Astrocyte (in vitro differentiated cells and primary cell): ENCODE measurements at regions not wholly inside any gene's neighbourhood (a gene's known extent, or its start where the extent isn't known, plus 50 kb on each side); places are given as distances from the start of the nearest gene placed in this dataset.

Source experiments
- DNase-seq: peaks from one replicate; pipeline ENCODE4 v3.0.0-alpha.2; 2010; ENCODE audit warnings: low read depth
- FAIRE-seq: peaks from 2 replicates; lab custom pipeline; 2011; peaks lifted over from hg19 to GRCh38; lab: Jason Lieb, UNC
- H2AFZ ChIP-seq: 2 replicates; pipeline ENCODE4 v1.6.0; 2012; ENCODE audit warnings: low read depth, low read length, inconsistent platforms
- H3K27ac ChIP-seq: 2 replicates; pipeline ENCODE4 v1.5.1; 2011; ENCODE audit warnings: low read depth, low read length, inconsistent platforms
- H3K27me3 ChIP-seq: 2 replicates; pipeline ENCODE4 v1.6.0; 2011; ENCODE audit warnings: low read length, inconsistent platforms; ENCODE audit not compliant: insufficient read depth
- H3K36me3 ChIP-seq: 2 replicates; pipeline ENCODE4 v1.5.1; 2011; ENCODE audit warnings: low read length, inconsistent platforms; ENCODE audit not compliant: insufficient read depth
- H3K4me1 ChIP-seq: 2 replicates; pipeline ENCODE4 v1.5.1; 2011; ENCODE audit warnings: low read length, inconsistent platforms; ENCODE audit not compliant: insufficient read depth
- H3K4me2 ChIP-seq: 2 replicates; pipeline ENCODE4 v1.6.0; 2012; ENCODE audit warnings: low read length, inconsistent platforms
- H3K4me3 ChIP-seq: 2 replicates; pipeline ENCODE4 v1.5.1; 2011; ENCODE audit warnings: low read depth, mild to moderate bottlenecking, low read length, inconsistent platforms; ENCODE audit not compliant: insufficient read depth
- H3K79me2 ChIP-seq: 2 replicates; pipeline ENCODE4 v1.6.0; 2012; ENCODE audit warnings: mild to moderate bottlenecking, low read length, inconsistent platforms; ENCODE audit not compliant: insufficient read depth
- H3K9ac ChIP-seq: 2 replicates; pipeline ENCODE4 v1.6.0; 2012; ENCODE audit warnings: mild to moderate bottlenecking, low read length, inconsistent platforms
- H3K9me3 ChIP-seq: 2 replicates; pipeline ENCODE4 v1.5.1; 2012; ENCODE audit warnings: low read depth, mild to moderate bottlenecking, low read length, inconsistent platforms; ENCODE audit not compliant: insufficient read depth
- H4K20me1 ChIP-seq: 2 replicates; pipeline ENCODE4 v1.6.0; 2012; ENCODE audit warnings: low read length, inconsistent platforms; ENCODE audit not compliant: insufficient read depth
- H3K27ac Mint-ChIP-seq: one replicate; pipeline ENCODE4 v1.8.0; 2021; ENCODE audit warnings: mild to moderate bottlenecking, mixed read lengths; ENCODE audit not compliant: unreplicated experiment
- H3K27me3 Mint-ChIP-seq: one replicate; pipeline ENCODE4 v1.8.0; 2021; ENCODE audit warnings: low read depth, mixed read lengths; ENCODE audit not compliant: unreplicated experiment
- H3K36me3 Mint-ChIP-seq: one replicate; pipeline ENCODE4 v1.8.0; 2021; ENCODE audit warnings: low read depth, mixed read lengths; ENCODE audit not compliant: unreplicated experiment
- H3K4me1 Mint-ChIP-seq: one replicate; pipeline ENCODE4 v1.8.0; 2021; ENCODE audit warnings: low read depth, mixed read lengths; ENCODE audit not compliant: unreplicated experiment
- H3K4me3 Mint-ChIP-seq: one replicate; pipeline ENCODE4 v1.8.0; 2021; ENCODE audit warnings: mild to moderate bottlenecking, moderate library complexity, mixed read lengths; ENCODE audit not compliant: unreplicated experiment
- H3K9me3 Mint-ChIP-seq: one replicate; pipeline ENCODE4 v1.8.0; 2021; ENCODE audit warnings: mild to moderate bottlenecking, mixed read lengths; ENCODE audit not compliant: unreplicated experiment
- CTCF ChIP-seq: IDR thresholded peaks from 2 replicates; pipeline ENCODE4 v1.5.1; 2011; ENCODE audit warnings: low read depth, mild to moderate bottlenecking, inconsistent platforms, low read length, moderate library complexity; ENCODE audit not compliant: insufficient read depth
- EZH2 ChIP-seq: IDR thresholded peaks from 2 replicates; pipeline ENCODE4 v1.6.1; 2012; ENCODE audit warnings: mild to moderate bottlenecking, low read length, inconsistent platforms; ENCODE audit not compliant: insufficient read depth

GRCh38 chr13:89324582-89324981 lies 1653.4 kb downstream of the SLITRK5 start:
- FAIRE-seq (no peak), DNase-seq (no peak)
- H3K4me3 ChIP-seq, result no peak overlapping the region
- TF ChIP-seq EZH2 (no peak), CTCF (no peak)
- Mint-ChIP-seq H3K9me3 (no peaks in the 10 kb centered on the region), H3K36me3 (no peaks in the 10 kb centered on the region), H3K27ac (no peak overlapping the region), H3K4me1 (no peaks in the 10 kb centered on the region), H3K4me3 (no peak overlapping the region), H3K27me3 (no peaks in the 10 kb centered on the region)
- no peak overlapping the region for H3K27ac ChIP-seq
- H3K4me2 ChIP-seq, result no peak overlapping the region
- H3K27me3 ChIP-seq, result no peaks in the 10 kb centered on the region
- H2AFZ ChIP-seq, result no peak overlapping the region
- H4K20me1 ChIP-seq, result no peaks in the 10 kb centered on the region
- H3K36me3 ChIP-seq, result no peaks in the 10 kb centered on the region
- no peaks in the 10 kb centered on the region for H3K79me2 ChIP-seq
- no peaks in the 10 kb centered on the region for H3K9me3 ChIP-seq
- H3K9ac ChIP-seq, result no peak overlapping the region
- no peaks in the 10 kb centered on the region for H3K4me1 ChIP-seq

GRCh38 chr13:89343165-89343564 lies 1672.0 kb downstream of the SLITRK5 start:
- H3K4me3 Mint-ChIP-seq, result no peak overlapping the region
- TF ChIP-seq EZH2, result no peak
- TF ChIP-seq CTCF, result no peak
- Histone ChIP-seq H4K20me1 (no peaks in the 10 kb centered on the region), H3K27me3 (no peaks in the 10 kb centered on the region), H3K9me3 (no peaks in the 10 kb centered on the region), H3K27ac (no peak overlapping the region), H3K4me2 (no peak overlapping the region), H3K79me2 (no peaks in the 10 kb centered on the region), H3K4me1 (no peaks in the 10 kb centered on the region), H3K36me3 (no peaks in the 10 kb centered on the region), H3K9ac (no peak overlapping the region), H3K4me3 (no peak overlapping the region), H2AFZ (no peak overlapping the region)
- H3K27ac Mint-ChIP-seq, result no peak overlapping the region
- H3K27me3 Mint-ChIP-seq, result no peaks in the 10 kb centered on the region
- DNase-seq (no peak), FAIRE-seq (no peak)
- H3K36me3 Mint-ChIP-seq, result no peaks in the 10 kb centered on the region
- H3K9me3 Mint-ChIP-seq, result no peaks in the 10 kb centered on the region
- H3K4me1 Mint-ChIP-seq, result no peaks in the 10 kb centered on the region

- no peak overlapping the region for H3K4me3 ChIP-seq
- no peak for FAIRE-seq
- TF ChIP-seq EZH2, result no peak
- TF ChIP-seq CTCF, result no peak
- Mint-ChIP-seq H3K4me1 (no peaks in the 10 kb centered on the region), H3K27me3 (peaks cover 2% of the 10 kb centered on the region), H3K36me3 (no peaks in the 10 kb centered on the region), H3K9me3 (no peaks in the 10 kb centered on the region), H3K27ac (no peak overlapping the region), H3K4me3 (no peak overlapping the region)
- no peak for DNase-seq
- no peaks in the 10 kb centered on the region for H4K20me1 ChIP-seq
- no peaks in the 10 kb centered on the region for H3K36me3 ChIP-seq
- H3K4me2 ChIP-seq, result no peak overlapping the region
- no peaks in the 10 kb centered on the region for H3K9me3 ChIP-seq
- H3K4me1 ChIP-seq, result no peaks in the 10 kb centered on the region
- no peak overlapping the region for H2AFZ ChIP-seq
- H3K27me3 ChIP-seq, result no peaks in the 10 kb centered on the region
- no peaks in the 10 kb centered on the region for H3K79me2 ChIP-seq
- H3K27ac ChIP-seq, result no peak overlapping the region
- H3K9ac ChIP-seq, result no peak overlapping the region
These were observed 1681.2 kb downstream of the SLITRK5 start for GRCh38 chr13:89352384-89352783.
